PC-3 (cell line): ENCODE measurements at regions not wholly inside any gene's neighbourhood (a gene's known extent, or its start where the extent isn't known, plus 50 kb on each side); places are given as distances from the start of the nearest gene placed in this dataset.
"Not testable (repeated sequence)": the region's sequence is repeated elsewhere in the genome, so short reads cannot be mapped to it uniquely, and the experiment has no call there.

Source experiments
- ATAC-seq: fragments of 200-7000 bp; cut with Tn5 transposase; 2 replicates; pipeline ENCODE4 v1.9.1; 2020; ENCODE audit warnings: mild to moderate bottlenecking, moderate library complexity
- BruUV-seq: library from RNA; stranded (reverse); fragments of 400-500 nt; replicated peaks from 2 replicates; lab custom pipeline; 2021; lab: Mats Ljungman, UMichigan
- CTCF ChIA-PET: fragments of 300-600 bp; sonication (Branson Sonifier 250); formaldehyde crosslinking; loops from one replicate; lab custom pipeline; 2022; ENCODE audit warnings: antibody characterized with exemption; lab: Charles Lee
- POLR2A ChIA-PET: fragments of 300-600 bp; sonication (Branson Sonifier 250); formaldehyde crosslinking; loops from one replicate; lab custom pipeline; 2022; ENCODE audit warnings: antibody characterized with exemption; ENCODE audit not compliant: unreplicated experiment; lab: Charles Lee
- DNase-seq: peaks from one replicate; pipeline ENCODE4 v3.0.0-alpha.2; 2015
- H2AFZ ChIP-seq: fragments of 300-600 bp; sonication (generic); 2 replicates; pipeline ENCODE4 v1.6.0; 2016; ENCODE audit warnings: antibody characterized with exemption, low read length
- H3F3A ChIP-seq: fragments of 300-600 bp; sonication (generic); one replicate; pipeline ENCODE4 v1.6.0; 2017; ENCODE audit warnings: antibody characterized with exemption, low read length, control low read depth, mild to moderate bottlenecking; ENCODE audit not compliant: unreplicated experiment
- H3K27ac ChIP-seq: fragments of 300-600 bp; sonication (generic); 2 replicates; pipeline ENCODE4 v1.5.1; 2016; ENCODE audit warnings: mild to moderate bottlenecking, low read length
- H3K27me3 ChIP-seq: fragments of 300-600 bp; sonication (generic); 2 replicates; pipeline ENCODE4 v1.6.1; 2016; ENCODE audit warnings: low read length, mixed read lengths
- H3K36me3 ChIP-seq: fragments of 300-600 bp; sonication (generic); 2 replicates; pipeline ENCODE4 v1.6.1; 2016; ENCODE audit warnings: low read depth, mixed run types, low read length, mixed read lengths
- H3K4me1 ChIP-seq: fragments of 300-600 bp; sonication (generic); 2 replicates; pipeline ENCODE4 v1.5.1; 2016; ENCODE audit warnings: low read length; ENCODE audit not compliant: insufficient read depth
- H3K4me2 ChIP-seq: fragments of 300-600 bp; sonication (generic); 2 replicates; pipeline ENCODE4 v1.6.0; 2016; ENCODE audit warnings: low read length
- H3K4me3 ChIP-seq: fragments of 300-600 bp; sonication (generic); 2 replicates; pipeline ENCODE4 v1.5.1; 2016; ENCODE audit warnings: mild to moderate bottlenecking, low read length, mixed read lengths
- H3K79me2 ChIP-seq: fragments of 300-600 bp; sonication (generic); 2 replicates; pipeline ENCODE4 v1.6.1; 2017; ENCODE audit warnings: low read length, mixed read lengths
- H3K9ac ChIP-seq: fragments of 300-600 bp; sonication (generic); 2 replicates; pipeline ENCODE4 v1.6.0; 2016; ENCODE audit warnings: mild to moderate bottlenecking, low read length
- H3K9me2 ChIP-seq: fragments of 300-600 bp; sonication (generic); replicated peaks from 2 replicates; pipeline ENCODE4 v1.6.1; 2016; ENCODE audit warnings: mixed run types, low read length, mixed read lengths
- H3K9me3 ChIP-seq: fragments of 300-600 bp; sonication (generic); 2 replicates; pipeline ENCODE4 v1.6.1; 2016; ENCODE audit warnings: low read length, mixed read lengths
- H4K20me1 ChIP-seq: fragments of 300-600 bp; sonication (generic); 2 replicates; pipeline ENCODE4 v1.6.1; 2016; ENCODE audit warnings: low read length, mixed read lengths
- CTCF ChIP-seq: fragments of 300-600 bp; sonication (generic); conservative IDR thresholded peaks from 2 replicates; pipeline ENCODE4 v1.5.1; 2017; ENCODE audit warnings: antibody characterized with exemption, low read depth, mild to moderate bottlenecking, low read length
- EZH2 ChIP-seq: fragments of 300-600 bp; sonication (generic); IDR thresholded peaks from one replicate; pipeline ENCODE4 v1.6.1; 2017; ENCODE audit warnings: antibody characterized with exemption, mild to moderate bottlenecking, low read length; ENCODE audit not compliant: unreplicated experiment
- EZH2phosphoT487 ChIP-seq: fragments of 300-600 bp; sonication (generic); IDR thresholded peaks from 2 replicates; pipeline ENCODE4 v1.6.1; 2018; ENCODE audit warnings: mild to moderate bottlenecking, antibody characterized with exemption, low read length, borderline replicate concordance
- intact Hi-C: fragments of 100-400 bp; cut with micrococcal nuclease; formaldehyde crosslinking; loops from 2 replicates; pipeline ENCODE4 v1.9.0; 2023

DNA sequence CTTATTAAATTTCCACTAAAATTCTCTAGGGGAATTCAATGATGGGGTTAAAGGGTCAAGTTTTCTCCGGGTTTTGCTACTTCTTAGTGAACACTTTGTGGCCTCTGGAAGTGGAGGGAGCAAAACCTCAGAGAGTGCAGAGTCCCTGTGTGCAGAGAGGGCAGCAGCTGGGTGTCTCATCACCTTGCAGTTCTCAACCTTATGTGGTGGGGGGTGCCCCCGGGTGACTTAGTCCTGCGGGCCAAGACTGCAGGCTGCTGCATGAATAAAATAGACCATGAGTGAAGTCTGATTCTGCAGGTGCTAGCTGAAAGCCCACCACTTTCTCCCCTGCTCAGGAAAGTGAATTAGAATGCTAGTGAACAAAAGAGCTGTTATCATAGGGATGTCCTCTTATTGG, 191.6 kb downstream of the DLEU7 start:
- no peak for TF ChIP-seq EZH2
- no peak for TF ChIP-seq CTCF
- TF ChIP-seq EZH2phosphoT487 = no peak
- no TSS peak for BruUV-seq
- no peak for ATAC-seq
- Histone ChIP-seq H4K20me1 (no peaks in the 10 kb centered on the region), H3K4me1 (no peaks in the 10 kb centered on the region), H3K4me3 (no peak overlapping the region), H3K9me2 (no peaks in the 10 kb centered on the region), H3K36me3 (no peaks in the 10 kb centered on the region), H3K4me2 (no peak overlapping the region), H3F3A (no peaks in the 10 kb centered on the region), H3K9me3 (no peaks in the 10 kb centered on the region), H3K9ac (no peak overlapping the region), H3K27ac (no peak overlapping the region), H3K27me3 (no peaks in the 10 kb centered on the region), H3K79me2 (no peaks in the 10 kb centered on the region), H2AFZ (no peak overlapping the region)
- intact Hi-C loops = no loop called here
- POLR2A ChIA-PET = no interaction called here
- CTCF ChIA-PET = no interaction called here
- no peak for DNase-seq

GRCh38 chr13:50654331-50654730, 189.2 kb downstream of the DLEU7 start:
- Histone ChIP-seq H3K4me1 (no peaks in the 10 kb centered on the region), H4K20me1 (no peaks in the 10 kb centered on the region), H3K4me2 (no peak overlapping the region), H3K4me3 (no peak overlapping the region), H3F3A (no peaks in the 10 kb centered on the region), H3K27me3 (no peaks in the 10 kb centered on the region), H3K9ac (no peak overlapping the region), H3K9me3 (no peaks in the 10 kb centered on the region), H3K27ac (no peak overlapping the region), H2AFZ (no peak overlapping the region), H3K9me2 (no peaks in the 10 kb centered on the region), H3K36me3 (no peaks in the 10 kb centered on the region), H3K79me2 (no peaks in the 10 kb centered on the region)
- no TSS peak for BruUV-seq
- DNase-seq = no peak
- CTCF ChIA-PET = no interaction called here
- POLR2A ChIA-PET = no interaction called here
- TF ChIP-seq CTCF (no peak), EZH2phosphoT487 (no peak), EZH2 (no peak)
- ATAC-seq = no peak
- intact Hi-C loops = no loop called here

GRCh38 chr13:50661881-50662280, 181.6 kb downstream of the DLEU7 start:
- H4K20me1 ChIP-seq, H3K4me2 ChIP-seq, H3K9me2 ChIP-seq, H3K9ac ChIP-seq, H3K27ac ChIP-seq, POLR2A ChIA-PET, H3K4me1 ChIP-seq, ATAC-seq, CTCF ChIA-PET, H3F3A ChIP-seq, H3K27me3 ChIP-seq, H3K4me3 ChIP-seq, DNase-seq, H3K79me2 ChIP-seq, H3K9me3 ChIP-seq, H3K36me3 ChIP-seq, H2AFZ ChIP-seq, intact Hi-C loops, BruUV-seq: not testable (repeated sequence)
